ENCODE measurements at regions not wholly inside any gene's neighbourhood (a gene's known extent, or its start where the extent isn't known, plus 50 kb on each side); places are given as distances from the start of the nearest gene placed in this dataset.

DNA sequence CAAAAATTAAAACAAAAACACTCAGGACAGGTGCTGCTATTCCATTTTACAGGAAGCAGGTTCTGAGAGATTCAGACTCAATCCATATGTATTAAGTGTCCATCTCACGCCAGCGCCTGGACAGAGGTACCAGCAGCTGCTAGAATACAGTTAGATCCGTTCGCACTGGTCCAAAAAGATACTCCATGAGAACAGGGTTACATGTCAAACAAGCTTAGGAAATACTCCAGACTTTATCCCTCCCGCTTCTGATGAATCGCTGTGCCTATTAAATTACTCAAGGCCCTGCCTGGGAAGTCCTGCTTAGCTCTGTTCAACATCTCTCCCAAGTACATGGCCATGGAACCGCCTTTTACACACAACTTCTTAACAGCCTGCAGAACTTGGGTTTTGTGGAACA is 50.2 kb upstream of the SLC35C1 start:
- Histone ChIP-seq H3K36me3 (ENCODE audit: control insufficient read depth in 2 of 2, insufficient read depth in 2 of 2, low read length in 1 of 2) (no peaks in the 10 kb centered on the region), H3K27ac (ENCODE audit: low read depth in 2 of 2, low read length in 1 of 2) (no peak overlapping the region), H3K9me3 (ENCODE audit: control insufficient read depth in 2 of 2, insufficient read depth in 1 of 2, low read depth in 1 of 2, low read length in 1 of 2) (no peaks in the 10 kb centered on the region), H3K4me1 (ENCODE audit: control insufficient read depth in 2 of 2, insufficient read depth in 2 of 2, low read length in 1 of 2) (no peaks in the 10 kb centered on the region), H3K27me3 (ENCODE audit: control insufficient read depth in 1 of 2, insufficient read depth in 2 of 2, low read length in 2 of 2) (no peaks in the 10 kb centered on the region), H3K4me3 (ENCODE audit: low read depth in 1 of 2, low read length in 2 of 2) (no peak overlapping the region)
- WGBS, 2 donors, result 87% methylated on average over 7 of the region's 7 CpGs

DNA sequence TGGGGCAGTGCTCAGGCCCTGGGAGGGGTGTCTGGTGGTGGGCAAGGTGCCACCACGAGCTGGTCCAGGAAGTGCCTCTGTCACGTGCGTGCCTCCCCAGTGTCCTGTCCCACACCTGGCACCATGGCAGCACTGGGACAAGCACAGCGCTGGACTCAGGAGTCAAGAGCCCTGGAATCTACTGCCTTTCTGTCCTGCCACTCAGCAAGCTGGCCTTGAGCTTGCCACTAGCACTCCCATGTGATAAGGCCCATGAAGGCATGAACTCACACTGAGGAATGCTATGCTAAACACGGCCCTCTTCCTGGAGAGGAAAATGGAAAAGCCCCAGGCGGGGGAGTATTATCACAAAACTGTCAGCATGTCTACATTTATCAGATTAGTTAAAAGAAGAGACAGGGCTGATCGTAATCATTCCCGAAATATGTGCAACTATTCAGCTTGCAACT is 50.7 kb upstream of the SLC35C1 start:
- Histone ChIP-seq H3K27me3 (ENCODE audit: control insufficient read depth in 1 of 2, insufficient read depth in 2 of 2, low read length in 2 of 2) (no peaks in the 10 kb centered on the region), H3K4me3 (ENCODE audit: low read depth in 1 of 2, low read length in 2 of 2) (no peak overlapping the region), H3K9me3 (ENCODE audit: control insufficient read depth in 2 of 2, insufficient read depth in 1 of 2, low read depth in 1 of 2, low read length in 1 of 2) (no peaks in the 10 kb centered on the region), H3K4me1 (ENCODE audit: control insufficient read depth in 2 of 2, insufficient read depth in 2 of 2, low read length in 1 of 2) (no peaks in the 10 kb centered on the region), H3K27ac (ENCODE audit: low read depth in 2 of 2, low read length in 1 of 2) (no peak overlapping the region), H3K36me3 (ENCODE audit: control insufficient read depth in 2 of 2, insufficient read depth in 2 of 2, low read length in 1 of 2) (no peaks in the 10 kb centered on the region)
- 54 to 69% methylated on average over 8 of the region's 8 CpGs for WGBS, 2 donors

DNA sequence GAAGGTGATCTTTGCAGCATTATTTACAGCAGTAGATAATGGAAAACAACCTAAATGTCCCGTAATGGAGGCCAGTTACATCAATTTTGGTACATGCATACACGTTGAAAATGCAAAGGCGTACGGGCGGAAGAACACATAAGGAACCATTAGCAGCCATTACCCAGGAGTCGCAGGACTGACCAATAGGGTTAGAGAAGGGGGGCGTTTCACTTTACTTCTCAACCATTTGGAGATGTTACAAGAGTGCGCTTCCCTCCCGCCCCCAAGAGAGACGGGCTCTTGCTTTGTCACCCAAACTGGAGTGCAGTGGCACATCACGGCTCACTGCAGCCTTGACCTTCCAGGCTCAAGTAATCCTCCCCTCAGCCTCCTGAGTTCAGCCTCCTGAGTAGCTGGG is 52.8 kb upstream of the SLC35C1 start:
- Histone ChIP-seq H3K27ac (ENCODE audit: low read depth in 2 of 2, low read length in 1 of 2) (no peak overlapping the region), H3K4me3 (ENCODE audit: low read depth in 1 of 2, low read length in 2 of 2) (no peak overlapping the region), H3K27me3 (ENCODE audit: control insufficient read depth in 1 of 2, insufficient read depth in 2 of 2, low read length in 2 of 2) (no peaks in the 10 kb centered on the region), H3K9me3 (ENCODE audit: control insufficient read depth in 2 of 2, insufficient read depth in 1 of 2, low read depth in 1 of 2, low read length in 1 of 2) (no peaks in the 10 kb centered on the region), H3K4me1 (ENCODE audit: control insufficient read depth in 2 of 2, insufficient read depth in 2 of 2, low read length in 1 of 2) (no peaks in the 10 kb centered on the region), H3K36me3 (ENCODE audit: control insufficient read depth in 2 of 2, insufficient read depth in 2 of 2, low read length in 1 of 2) (no peaks in the 10 kb centered on the region)
- WGBS, 2 donors, result 88 to 89% methylated on average over 11 of the region's 11 CpGs

DNA sequence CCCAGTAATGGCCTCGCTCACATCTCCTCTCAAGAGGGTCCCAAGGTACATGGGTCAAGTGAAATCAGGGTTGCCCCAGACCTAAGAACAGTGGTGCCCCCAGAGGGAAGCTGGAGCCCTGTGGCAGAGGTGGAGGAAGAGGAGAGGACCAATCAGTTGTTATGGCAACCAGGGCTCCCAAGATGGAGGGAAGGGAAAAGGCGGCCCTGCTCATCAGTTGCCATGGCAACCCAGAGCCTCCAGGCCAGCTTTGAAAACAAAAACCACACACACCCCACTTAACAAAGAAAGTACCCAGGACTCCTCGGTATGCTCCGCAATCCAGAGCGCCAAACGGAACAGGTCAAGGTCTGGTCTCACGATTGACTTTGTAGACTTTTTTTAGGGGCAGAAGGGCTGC is 53.5 kb upstream of the SLC35C1 start:
- H3K27me3 ChIP-seq (ENCODE audit: control insufficient read depth in 1 of 2, insufficient read depth in 2 of 2, low read length in 2 of 2), result no peaks in the 10 kb centered on the region
- H3K4me3 ChIP-seq (ENCODE audit: low read depth in 1 of 2, low read length in 2 of 2), result no peak overlapping the region
- no peaks in the 10 kb centered on the region for H3K36me3 ChIP-seq (ENCODE audit: control insufficient read depth in 2 of 2, insufficient read depth in 2 of 2, low read length in 1 of 2)
- H3K4me1 ChIP-seq (ENCODE audit: control insufficient read depth in 2 of 2, insufficient read depth in 2 of 2, low read length in 1 of 2), result no peaks in the 10 kb centered on the region
- no peak overlapping the region for H3K27ac ChIP-seq (ENCODE audit: low read depth in 2 of 2, low read length in 1 of 2)
- H3K9me3 ChIP-seq (ENCODE audit: control insufficient read depth in 2 of 2, insufficient read depth in 1 of 2, low read depth in 1 of 2, low read length in 1 of 2), result no peaks in the 10 kb centered on the region
- WGBS, 2 donors, result 57 to 59% methylated on average over 7 of the region's 7 CpGs

DNA sequence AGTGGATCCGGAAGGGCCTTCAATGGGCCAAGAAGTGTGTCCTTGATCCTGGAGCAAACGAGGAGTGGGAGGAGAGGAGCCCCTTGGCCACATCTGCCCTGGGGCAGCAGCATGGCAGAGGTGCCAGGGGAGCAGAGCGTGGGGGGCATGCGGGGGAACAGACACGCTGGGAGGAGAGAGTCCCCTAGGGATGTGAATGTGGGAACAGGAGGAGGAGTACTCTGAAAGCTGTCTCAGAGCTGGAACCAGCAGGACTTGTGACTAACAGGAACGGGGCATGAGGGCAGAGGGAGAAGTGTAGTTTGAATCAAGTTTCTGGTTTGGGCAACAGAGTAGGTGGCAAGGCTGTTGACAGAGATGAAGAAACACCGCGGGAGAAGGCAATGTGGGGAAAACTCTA is 54.5 kb upstream of the SLC35C1 start:
- Histone ChIP-seq H3K27ac (ENCODE audit: low read depth in 2 of 2, low read length in 1 of 2) (no peak overlapping the region), H3K4me1 (ENCODE audit: control insufficient read depth in 2 of 2, insufficient read depth in 2 of 2, low read length in 1 of 2) (no peaks in the 10 kb centered on the region), H3K4me3 (ENCODE audit: low read depth in 1 of 2, low read length in 2 of 2) (no peak overlapping the region), H3K27me3 (ENCODE audit: control insufficient read depth in 1 of 2, insufficient read depth in 2 of 2, low read length in 2 of 2) (no peaks in the 10 kb centered on the region), H3K36me3 (ENCODE audit: control insufficient read depth in 2 of 2, insufficient read depth in 2 of 2, low read length in 1 of 2) (no peaks in the 10 kb centered on the region), H3K9me3 (ENCODE audit: control insufficient read depth in 2 of 2, insufficient read depth in 1 of 2, low read depth in 1 of 2, low read length in 1 of 2) (no peaks in the 10 kb centered on the region)
- WGBS, 2 donors, result 72 to 76% methylated on average over 8 of the region's 8 CpGs

DNA sequence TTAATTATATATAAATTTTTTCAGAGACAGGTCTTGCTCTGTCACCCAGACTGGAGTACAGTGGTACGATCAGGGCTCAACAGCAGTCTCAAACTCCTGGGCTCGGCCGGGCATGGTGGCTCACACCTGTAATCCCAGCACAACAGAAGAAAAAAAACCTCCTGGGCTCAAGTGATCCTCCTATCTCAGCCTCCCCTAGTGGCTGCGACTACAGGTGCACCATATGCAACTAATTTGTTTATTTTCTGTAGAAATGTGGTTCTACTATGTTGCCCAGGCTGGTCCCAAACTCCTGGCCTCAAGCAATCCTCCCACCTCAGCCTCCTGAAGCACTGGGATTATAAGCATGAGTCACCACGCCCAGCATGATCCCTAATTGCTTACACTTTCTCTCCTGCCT is 56.1 kb upstream of the SLC35C1 start:
- H3K36me3 ChIP-seq (ENCODE audit: control insufficient read depth in 2 of 2, insufficient read depth in 2 of 2, low read length in 1 of 2), result no peaks in the 10 kb centered on the region
- H3K4me3 ChIP-seq (ENCODE audit: low read depth in 1 of 2, low read length in 2 of 2), result no peak overlapping the region
- H3K27ac ChIP-seq (ENCODE audit: low read depth in 2 of 2, low read length in 1 of 2), result no peak overlapping the region
- no peaks in the 10 kb centered on the region for H3K27me3 ChIP-seq (ENCODE audit: control insufficient read depth in 1 of 2, insufficient read depth in 2 of 2, low read length in 2 of 2)
- no peaks in the 10 kb centered on the region for H3K9me3 ChIP-seq (ENCODE audit: control insufficient read depth in 2 of 2, insufficient read depth in 1 of 2, low read depth in 1 of 2, low read length in 1 of 2)
- WGBS, 2 donors, result 83 to 88% methylated on average over 5 of the region's 5 CpGs
- no peaks in the 10 kb centered on the region for H3K4me1 ChIP-seq (ENCODE audit: control insufficient read depth in 2 of 2, insufficient read depth in 2 of 2, low read length in 1 of 2)

DNA sequence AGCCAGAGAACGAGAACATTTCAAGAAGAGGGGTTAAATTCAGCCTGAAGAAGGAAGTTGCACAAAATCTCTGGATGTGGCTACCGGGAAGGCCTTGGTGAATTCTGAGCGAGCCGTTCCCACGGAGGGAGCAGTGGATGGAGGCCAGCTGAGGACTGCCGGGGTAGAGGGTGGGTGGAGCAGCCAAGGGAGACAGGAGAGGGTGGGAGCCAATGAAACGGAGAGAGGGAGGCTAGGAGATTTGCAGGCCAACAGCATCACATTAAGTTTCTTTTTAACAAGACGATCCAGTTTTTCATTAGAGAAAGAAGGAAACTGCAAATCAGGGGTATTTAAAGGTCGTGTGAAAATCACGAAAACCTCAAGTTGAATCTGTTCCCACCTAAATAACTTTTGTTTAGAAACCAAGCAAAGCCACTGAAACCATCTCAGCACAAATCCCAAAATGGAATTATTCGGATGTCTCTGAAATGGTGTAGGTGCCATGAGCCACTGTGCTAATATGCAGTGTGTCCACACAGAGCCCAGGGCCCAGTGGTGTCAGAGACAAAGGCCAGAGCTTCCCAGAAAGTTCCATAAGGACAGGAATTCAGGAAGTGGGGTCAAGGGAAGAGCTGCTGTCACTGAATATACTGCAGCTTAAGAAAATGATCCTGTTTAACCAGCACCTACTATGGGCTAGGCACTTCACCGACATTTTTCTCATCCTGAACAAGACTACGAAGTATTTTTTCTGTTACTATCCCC is 59.7 kb upstream of the SLC35C1 start:
- Histone ChIP-seq H3K9me3 (ENCODE audit: control insufficient read depth in 2 of 2, insufficient read depth in 1 of 2, low read depth in 1 of 2, low read length in 1 of 2) (no peaks in the 10 kb centered on the region), H3K36me3 (ENCODE audit: control insufficient read depth in 2 of 2, insufficient read depth in 2 of 2, low read length in 1 of 2) (no peaks in the 10 kb centered on the region), H3K4me1 (ENCODE audit: control insufficient read depth in 2 of 2, insufficient read depth in 2 of 2, low read length in 1 of 2) (no peaks in the 10 kb centered on the region), H3K27me3 (ENCODE audit: control insufficient read depth in 1 of 2, insufficient read depth in 2 of 2, low read length in 2 of 2) (no peaks in the 10 kb centered on the region), H3K4me3 (ENCODE audit: low read depth in 1 of 2, low read length in 2 of 2) (no peak overlapping the region), H3K27ac (ENCODE audit: low read depth in 2 of 2, low read length in 1 of 2) (peak overlapping the region in 1 of 2 donors; percentile 18)
- WGBS, 2 donors, result 60 to 66% methylated on average over 13 of the region's 13 CpGs

DNA sequence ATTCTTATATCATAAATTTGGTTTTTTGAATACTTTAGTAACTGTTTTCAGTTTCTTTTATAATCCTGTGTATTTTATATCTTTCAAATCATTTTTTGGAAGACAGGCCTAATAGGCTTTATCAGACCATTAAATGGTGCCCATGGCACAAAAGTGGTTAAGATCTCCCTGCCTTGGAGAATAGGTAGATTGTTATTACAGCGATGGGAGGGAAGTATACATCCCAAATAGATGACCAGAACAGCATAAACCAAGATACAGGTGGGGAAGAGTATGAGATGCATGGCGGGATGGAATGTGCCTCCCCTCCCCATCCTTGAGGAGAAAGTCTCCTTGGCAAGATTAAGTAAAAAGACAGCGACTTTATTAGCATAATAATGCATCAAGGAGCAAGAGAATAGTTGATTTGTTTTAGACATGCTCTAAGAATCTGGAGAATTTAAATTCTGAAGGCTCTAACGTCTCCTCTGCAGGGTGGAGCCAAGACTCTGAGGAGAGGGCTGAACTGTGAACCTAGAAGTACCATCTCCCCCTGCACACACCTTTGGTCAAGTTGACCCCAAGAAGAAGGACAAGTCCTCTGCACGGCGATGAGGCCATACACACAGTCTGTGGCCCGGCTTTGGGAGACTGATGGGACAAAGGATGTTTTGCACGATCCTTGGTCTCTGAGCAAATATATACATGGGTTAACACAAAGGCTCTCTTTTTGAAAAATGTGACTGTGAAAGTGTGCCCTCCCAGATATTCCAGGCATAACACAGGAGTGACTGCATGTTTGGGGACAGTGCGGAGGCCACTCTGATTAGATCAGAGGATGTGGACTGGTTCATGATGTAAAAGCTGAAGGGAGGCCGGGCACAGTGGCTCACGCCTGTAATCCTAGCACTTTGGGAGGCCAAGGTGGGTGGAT is 61.1 kb upstream of the SLC35C1 start:
- H3K27me3 ChIP-seq (ENCODE audit: control insufficient read depth in 1 of 2, insufficient read depth in 2 of 2, low read length in 2 of 2), result no peaks in the 10 kb centered on the region
- no peaks in the 10 kb centered on the region for H3K9me3 ChIP-seq (ENCODE audit: control insufficient read depth in 2 of 2, insufficient read depth in 1 of 2, low read depth in 1 of 2, low read length in 1 of 2)
- no peaks in the 10 kb centered on the region for H3K36me3 ChIP-seq (ENCODE audit: control insufficient read depth in 2 of 2, insufficient read depth in 2 of 2, low read length in 1 of 2)
- no peaks in the 10 kb centered on the region for H3K4me1 ChIP-seq (ENCODE audit: control insufficient read depth in 2 of 2, insufficient read depth in 2 of 2, low read length in 1 of 2)
- H3K27ac ChIP-seq (ENCODE audit: low read depth in 2 of 2, low read length in 1 of 2), result no peak overlapping the region
- no peak overlapping the region for H3K4me3 ChIP-seq (ENCODE audit: low read depth in 1 of 2, low read length in 2 of 2)
- WGBS, 2 donors, result 77 to 84% methylated on average over 11 of the region's 11 CpGs

DNA sequence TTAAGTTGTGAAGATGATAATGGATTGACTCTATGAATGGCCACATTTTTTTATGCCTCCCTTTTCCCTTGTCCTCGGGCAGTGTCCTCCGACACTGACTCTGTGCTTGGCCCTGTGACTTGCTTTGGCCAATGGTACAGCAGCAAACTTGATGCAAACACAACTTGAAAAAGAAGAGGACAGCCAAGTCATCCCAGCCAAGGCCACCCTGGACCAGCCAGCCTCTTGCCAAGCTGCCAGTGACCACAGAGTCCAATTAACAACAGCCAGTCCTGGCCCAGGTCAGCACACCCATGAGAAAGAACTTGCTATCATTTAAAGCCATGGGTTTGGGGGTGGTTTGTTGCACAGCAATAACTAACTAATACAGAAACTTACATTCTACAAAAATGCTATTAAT is 63.4 kb upstream of the SLC35C1 start:
- H3K27ac ChIP-seq (ENCODE audit: low read depth in 2 of 2, low read length in 1 of 2), result no peak overlapping the region
- no peak overlapping the region for H3K4me3 ChIP-seq (ENCODE audit: low read depth in 1 of 2, low read length in 2 of 2)
- no peaks in the 10 kb centered on the region for H3K36me3 ChIP-seq (ENCODE audit: control insufficient read depth in 2 of 2, insufficient read depth in 2 of 2, low read length in 1 of 2)
- H3K4me1 ChIP-seq (ENCODE audit: control insufficient read depth in 2 of 2, insufficient read depth in 2 of 2, low read length in 1 of 2), result no peaks in the 10 kb centered on the region
- no peaks in the 10 kb centered on the region for H3K9me3 ChIP-seq (ENCODE audit: control insufficient read depth in 2 of 2, insufficient read depth in 1 of 2, low read depth in 1 of 2, low read length in 1 of 2)
- WGBS, 2 donors, result 91 to 97% methylated on average over 2 of the region's 2 CpGs
- H3K27me3 ChIP-seq (ENCODE audit: control insufficient read depth in 1 of 2, insufficient read depth in 2 of 2, low read length in 2 of 2), result no peaks in the 10 kb centered on the region

Data from esophagus (tissue), 2 donors.